Kidney epithelial cell (primary cell): ENCODE measurements at regions not wholly inside any gene's neighbourhood (a gene's known extent, or its start where the extent isn't known, plus 50 kb on each side); places are given as distances from the start of the nearest gene placed in this dataset.
A peak's percentile ranks its signal among the peaks of the same experiment; 100 is the strongest.

Source experiments
- DNase-seq: peaks from one replicate; pipeline ENCODE4 v3.0.0-alpha.2; 2010; ENCODE audit warnings: low read depth
- H3K27me3 ChIP-seq: 2 replicates; pipeline ENCODE4 v1.6.0; 2011; ENCODE audit warnings: low read length; ENCODE audit not compliant: control insufficient read depth, insufficient read depth
- H3K36me3 ChIP-seq: 2 replicates; pipeline ENCODE4 v1.5.1; 2011; ENCODE audit warnings: low read length; ENCODE audit not compliant: control insufficient read depth, insufficient read depth
- H3K4me3 ChIP-seq: 2 replicates; pipeline ENCODE4 v1.5.1; 2011; ENCODE audit warnings: low read depth, mild to moderate bottlenecking, control low read depth, low read length
- TF ChIP-seq, protein P1 (sequence below): IDR thresholded peaks from 2 replicates; pipeline ENCODE4 v1.5.1; 2011; ENCODE audit warnings: mild to moderate bottlenecking, moderate library complexity, low read length, control low read depth, inconsistent platforms; ENCODE audit not compliant: insufficient read depth, poor library complexity, severe bottlenecking

DNA sequence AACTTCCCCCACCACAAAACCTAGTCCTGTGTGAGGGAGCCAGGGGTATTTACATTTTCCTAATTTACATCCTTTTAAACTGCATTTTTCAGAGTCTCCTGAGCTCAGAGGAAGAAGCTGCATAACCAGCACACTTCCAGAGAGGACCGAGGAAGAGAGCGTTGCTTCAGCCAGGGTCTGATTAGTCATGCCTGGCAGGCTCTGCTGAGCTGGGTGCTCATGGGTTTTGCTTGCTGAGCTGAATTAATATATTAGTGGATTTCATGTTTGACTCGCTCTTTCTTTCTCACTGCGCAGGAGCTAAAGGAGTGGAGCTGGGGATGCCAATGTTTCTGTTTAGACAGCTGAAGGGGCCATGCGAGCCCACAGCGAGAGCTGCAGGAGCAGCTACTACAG is 539.3 kb upstream of the B3GAT1 start:
- no peak overlapping the region for H3K4me3 ChIP-seq
- TF ChIP-seq, protein P1, sequence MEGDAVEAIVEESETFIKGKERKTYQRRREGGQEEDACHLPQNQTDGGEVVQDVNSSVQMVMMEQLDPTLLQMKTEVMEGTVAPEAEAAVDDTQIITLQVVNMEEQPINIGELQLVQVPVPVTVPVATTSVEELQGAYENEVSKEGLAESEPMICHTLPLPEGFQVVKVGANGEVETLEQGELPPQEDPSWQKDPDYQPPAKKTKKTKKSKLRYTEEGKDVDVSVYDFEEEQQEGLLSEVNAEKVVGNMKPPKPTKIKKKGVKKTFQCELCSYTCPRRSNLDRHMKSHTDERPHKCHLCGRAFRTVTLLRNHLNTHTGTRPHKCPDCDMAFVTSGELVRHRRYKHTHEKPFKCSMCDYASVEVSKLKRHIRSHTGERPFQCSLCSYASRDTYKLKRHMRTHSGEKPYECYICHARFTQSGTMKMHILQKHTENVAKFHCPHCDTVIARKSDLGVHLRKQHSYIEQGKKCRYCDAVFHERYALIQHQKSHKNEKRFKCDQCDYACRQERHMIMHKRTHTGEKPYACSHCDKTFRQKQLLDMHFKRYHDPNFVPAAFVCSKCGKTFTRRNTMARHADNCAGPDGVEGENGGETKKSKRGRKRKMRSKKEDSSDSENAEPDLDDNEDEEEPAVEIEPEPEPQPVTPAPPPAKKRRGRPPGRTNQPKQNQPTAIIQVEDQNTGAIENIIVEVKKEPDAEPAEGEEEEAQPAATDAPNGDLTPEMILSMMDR = no peak
- no peaks in the 10 kb centered on the region for H3K27me3 ChIP-seq
- no peaks in the 10 kb centered on the region for H3K36me3 ChIP-seq
- DNase-seq = no peak

GRCh38 chr11:134950692-134951304 is 538.8 kb upstream of the B3GAT1 start:
- no peak for DNase-seq
- Histone ChIP-seq H3K27me3 (no peaks in the 10 kb centered on the region), H3K4me3 (no peak overlapping the region), H3K36me3 (no peaks in the 10 kb centered on the region)
- TF ChIP-seq, protein P1 = no peak

DNA sequence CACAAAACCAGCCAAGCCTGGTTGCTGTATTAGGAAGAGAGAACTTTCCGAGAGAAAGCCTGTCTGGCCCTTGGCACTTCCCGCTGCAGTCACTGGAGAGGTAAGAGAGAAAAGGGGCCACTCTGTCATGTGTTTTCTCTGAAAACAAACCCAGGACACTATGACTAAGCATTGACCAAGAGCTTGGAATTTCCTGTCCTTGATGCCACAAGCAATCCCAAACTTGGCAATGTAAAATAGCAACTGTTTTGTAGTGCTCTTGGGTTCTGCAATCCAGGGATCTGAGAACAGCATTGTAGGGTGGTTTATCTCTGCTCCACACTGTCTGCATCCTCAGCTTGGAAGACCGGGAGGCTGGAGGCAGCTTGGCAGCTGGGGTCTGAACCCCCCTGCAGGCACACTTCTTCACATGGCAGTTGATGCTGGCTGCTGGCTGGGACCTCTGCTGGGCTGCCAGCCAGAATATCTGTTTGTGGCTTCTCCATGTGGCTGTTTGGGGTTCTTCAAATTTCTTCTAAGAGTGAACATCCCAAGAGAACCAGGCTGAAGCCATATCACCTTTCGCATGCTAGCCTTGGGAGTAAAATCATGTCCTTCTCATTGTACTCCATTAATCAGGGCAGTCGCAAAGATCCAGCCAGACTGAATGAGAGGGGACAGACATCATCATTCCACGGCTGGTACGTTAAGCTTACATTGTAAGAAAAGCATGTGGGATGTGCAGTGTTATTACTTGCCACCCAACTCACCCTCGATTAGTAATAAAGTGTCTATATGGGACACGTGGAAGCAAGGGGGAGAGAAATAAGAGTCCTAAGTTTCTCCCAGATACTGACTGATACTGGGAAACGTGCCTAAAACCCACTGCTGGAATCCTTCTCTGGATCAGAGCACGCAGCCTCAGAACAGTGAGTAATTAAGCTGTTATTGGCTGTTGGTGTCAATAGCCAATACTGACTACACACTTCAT is 537.4 kb upstream of the B3GAT1 start:
- H3K27me3 ChIP-seq = no peaks in the 10 kb centered on the region
- DNase-seq = peak; percentile 72
- H3K36me3 ChIP-seq = no peaks in the 10 kb centered on the region
- no peak overlapping the region for H3K4me3 ChIP-seq
- TF ChIP-seq, protein P1 = no peak

- TF ChIP-seq, protein P1 = no peak
- H3K36me3 ChIP-seq = no peaks in the 10 kb centered on the region
- no peak overlapping the region for H3K4me3 ChIP-seq
- DNase-seq = no peak
- H3K27me3 ChIP-seq = no peaks in the 10 kb centered on the region
These were observed 535.5 kb upstream of the B3GAT1 start for GRCh38 chr11:134947556-134947955.

GRCh38 chr11:134945993-134946392 is 534.0 kb upstream of the B3GAT1 start:
- no peak for DNase-seq

More at GRCh38 chr11:134945993-134946392, 534.0 kb upstream of the B3GAT1 start:
- TF ChIP-seq, protein P1 = no peak
- no peak overlapping the region for H3K4me3 ChIP-seq
- no peaks in the 10 kb centered on the region for H3K27me3 ChIP-seq
- no peaks in the 10 kb centered on the region for H3K36me3 ChIP-seq
